Stimulated activated CD4-positive, alpha-beta T cell treated with anti-CD3 and anti-CD28 coated beads, Interleukin-15, amount 100 ng/mL, for 48 hours (primary cell): ENCODE measurements at regions not wholly inside any gene's neighbourhood (a gene's known extent, or its start where the extent isn't known, plus 50 kb on each side); places are given as distances from the start of the nearest gene placed in this dataset.
"Not testable (repeated sequence)": the region's sequence is repeated elsewhere in the genome, so short reads cannot be mapped to it uniquely, and the experiment has no call there.

ENCODE experiments used
- DNase-seq, 2 donors: peaks; one replicate each; pipeline ENCODE4 v3.0.0-alpha.2; 2020; ENCODE audit warnings: low read depth in 2 of 2

GRCh38 chr5:155114655-155115054 is 101.1 kb downstream of the KIF4B start:
- DNase-seq: no peak

GRCh38 chr5:155116456-155117251 is 103.1 kb downstream of the KIF4B start:
- no peak for DNase-seq

- DNase-seq: no peak
Observed at GRCh38 chr5:155125551-155126095, 112.1 kb downstream of the KIF4B start.

- DNase-seq: no peak
Observed at GRCh38 chr5:155126573-155126972, 113.0 kb downstream of the KIF4B start.

GRCh38 chr5:155127552-155127951 is 114.0 kb downstream of the KIF4B start:
- DNase-seq: no peak

- no peak for DNase-seq
Observed at GRCh38 chr5:155128786-155129512, 115.4 kb downstream of the KIF4B start.

- DNase-seq: no peak
Observed at GRCh38 chr5:155129513-155129880, 115.9 kb downstream of the KIF4B start.

- no peak for DNase-seq
Observed at GRCh38 chr5:155134130-155134529, 120.6 kb downstream of the KIF4B start.

- no peak for DNase-seq
Observed at GRCh38 chr5:155136216-155136850, 122.8 kb downstream of the KIF4B start.

GRCh38 chr5:155137683-155138082 is 124.1 kb downstream of the KIF4B start:
- no peak for DNase-seq

- no peak for DNase-seq
Observed at GRCh38 chr5:155140646-155141045, 127.1 kb downstream of the KIF4B start.

- no peak for DNase-seq
Observed at GRCh38 chr5:155144956-155145355, 131.4 kb downstream of the KIF4B start.

GRCh38 chr5:155147222-155147621 is 133.7 kb downstream of the KIF4B start:
- DNase-seq: no peak

GRCh38 chr5:155148694-155149093 is 135.1 kb downstream of the KIF4B start:
- DNase-seq: no peak

- no peak for DNase-seq
Observed at GRCh38 chr5:155150012-155150411, 136.5 kb downstream of the KIF4B start.

GRCh38 chr5:155154973-155155372 is 141.4 kb downstream of the KIF4B start:
- DNase-seq: no peak

GRCh38 chr5:155163084-155163483 is 149.5 kb downstream of the KIF4B start:
- not testable (repeated sequence) for DNase-seq

GRCh38 chr5:155167736-155168135 is 154.2 kb downstream of the KIF4B start:
- no peak for DNase-seq

GRCh38 chr5:155181542-155181941 is 168.0 kb downstream of the KIF4B start:
- no peak for DNase-seq

GRCh38 chr5:155189476-155189875 is 175.9 kb downstream of the KIF4B start:
- DNase-seq: no peak

- DNase-seq: no peak
Observed at GRCh38 chr5:155189981-155190380, 176.4 kb downstream of the KIF4B start.

- DNase-seq: no peak
Observed at GRCh38 chr5:155193029-155193428, 179.5 kb downstream of the KIF4B start.
